ENCODE measurements at regions not wholly inside any gene's neighbourhood (a gene's known extent, or its start where the extent isn't known, plus 50 kb on each side); places are given as distances from the start of the nearest gene placed in this dataset.

GRCh38 chr19:32123355-32123940, 222.0 kb upstream of the ZNF507 start:
- Histone ChIP-seq H3K36me3 (ENCODE audit: control insufficient read depth, low read depth, low read length) (no peaks in the 10 kb centered on the region), H3K4me1 (ENCODE audit: control insufficient read depth, low read depth, low read length) (no peaks in the 10 kb centered on the region), H3K9me3 (ENCODE audit: control insufficient read depth, low read depth, low read length) (no peaks in the 10 kb centered on the region), H3K9ac (ENCODE audit: low read length) (no peak overlapping the region), H3K27ac (ENCODE audit: low read length) (no peak overlapping the region), H3K27me3 (ENCODE audit: control insufficient read depth, insufficient read depth, low read length) (no peaks in the 10 kb centered on the region), H3K4me3 (ENCODE audit: low read length) (no peak overlapping the region)

GRCh38 chr19:32124585-32124984, 220.8 kb upstream of the ZNF507 start:
- Histone ChIP-seq H3K27me3 (ENCODE audit: control insufficient read depth, insufficient read depth, low read length) (no peaks in the 10 kb centered on the region), H3K36me3 (ENCODE audit: control insufficient read depth, low read depth, low read length) (no peaks in the 10 kb centered on the region), H3K27ac (ENCODE audit: low read length) (no peak overlapping the region), H3K9me3 (ENCODE audit: control insufficient read depth, low read depth, low read length) (no peaks in the 10 kb centered on the region), H3K9ac (ENCODE audit: low read length) (no peak overlapping the region), H3K4me1 (ENCODE audit: control insufficient read depth, low read depth, low read length) (no peaks in the 10 kb centered on the region), H3K4me3 (ENCODE audit: low read length) (no peak overlapping the region)

GRCh38 chr19:32129141-32129540, 216.3 kb upstream of the ZNF507 start:
- H3K27ac ChIP-seq (ENCODE audit: low read length), result no peak overlapping the region
- H3K4me1 ChIP-seq (ENCODE audit: control insufficient read depth, low read depth, low read length), result no peaks in the 10 kb centered on the region
- no peaks in the 10 kb centered on the region for H3K27me3 ChIP-seq (ENCODE audit: control insufficient read depth, insufficient read depth, low read length)
- no peak overlapping the region for H3K9ac ChIP-seq (ENCODE audit: low read length)
- no peaks in the 10 kb centered on the region for H3K36me3 ChIP-seq (ENCODE audit: control insufficient read depth, low read depth, low read length)
- no peaks in the 10 kb centered on the region for H3K9me3 ChIP-seq (ENCODE audit: control insufficient read depth, low read depth, low read length)
- H3K4me3 ChIP-seq (ENCODE audit: low read length), result no peak overlapping the region

GRCh38 chr19:32130332-32130731, 215.1 kb upstream of the ZNF507 start:
- Histone ChIP-seq H3K36me3 (ENCODE audit: control insufficient read depth, low read depth, low read length) (no peaks in the 10 kb centered on the region), H3K27ac (ENCODE audit: low read length) (no peak overlapping the region), H3K4me1 (ENCODE audit: control insufficient read depth, low read depth, low read length) (no peaks in the 10 kb centered on the region), H3K9me3 (ENCODE audit: control insufficient read depth, low read depth, low read length) (no peaks in the 10 kb centered on the region), H3K9ac (ENCODE audit: low read length) (no peak overlapping the region), H3K4me3 (ENCODE audit: low read length) (no peak overlapping the region), H3K27me3 (ENCODE audit: control insufficient read depth, insufficient read depth, low read length) (no peaks in the 10 kb centered on the region)

GRCh38 chr19:32131005-32131404, 214.4 kb upstream of the ZNF507 start:
- Histone ChIP-seq H3K4me1 (ENCODE audit: control insufficient read depth, low read depth, low read length) (no peaks in the 10 kb centered on the region), H3K9me3 (ENCODE audit: control insufficient read depth, low read depth, low read length) (no peaks in the 10 kb centered on the region), H3K27ac (ENCODE audit: low read length) (no peak overlapping the region), H3K36me3 (ENCODE audit: control insufficient read depth, low read depth, low read length) (no peaks in the 10 kb centered on the region), H3K27me3 (ENCODE audit: control insufficient read depth, insufficient read depth, low read length) (no peaks in the 10 kb centered on the region), H3K4me3 (ENCODE audit: low read length) (no peak overlapping the region), H3K9ac (ENCODE audit: low read length) (no peak overlapping the region)

- Histone ChIP-seq H3K9ac (ENCODE audit: low read length) (no peak overlapping the region), H3K36me3 (ENCODE audit: control insufficient read depth, low read depth, low read length) (no peaks in the 10 kb centered on the region), H3K27me3 (ENCODE audit: control insufficient read depth, insufficient read depth, low read length) (no peaks in the 10 kb centered on the region)
Measured at GRCh38 chr19:32138416-32138815, 207.0 kb upstream of the ZNF507 start.

GRCh38 chr19:32141840-32142511, 203.4 kb upstream of the ZNF507 start:
- H3K9me3 ChIP-seq (ENCODE audit: control insufficient read depth, low read depth, low read length), result peaks cover 6% of the 10 kb centered on the region
- H3K36me3 ChIP-seq (ENCODE audit: control insufficient read depth, low read depth, low read length), result no peaks in the 10 kb centered on the region
- H3K9ac ChIP-seq (ENCODE audit: low read length), result no peak overlapping the region
- no peaks in the 10 kb centered on the region for H3K27me3 ChIP-seq (ENCODE audit: control insufficient read depth, insufficient read depth, low read length)
- H3K4me1 ChIP-seq (ENCODE audit: control insufficient read depth, low read depth, low read length), result no peaks in the 10 kb centered on the region
- no peak overlapping the region for H3K27ac ChIP-seq (ENCODE audit: low read length)
- H3K4me3 ChIP-seq (ENCODE audit: low read length), result no peak overlapping the region

More at GRCh38 chr19:32138416-32138815, 207.0 kb upstream of the ZNF507 start:
- H3K4me1 ChIP-seq (ENCODE audit: control insufficient read depth, low read depth, low read length), result no peaks in the 10 kb centered on the region
- no peaks in the 10 kb centered on the region for H3K9me3 ChIP-seq (ENCODE audit: control insufficient read depth, low read depth, low read length)
- no peak overlapping the region for H3K27ac ChIP-seq (ENCODE audit: low read length)
- H3K4me3 ChIP-seq (ENCODE audit: low read length), result no peak overlapping the region

- Histone ChIP-seq H3K27ac (ENCODE audit: low read length) (no peak overlapping the region), H3K4me3 (ENCODE audit: low read length) (no peak overlapping the region), H3K9me3 (ENCODE audit: control insufficient read depth, low read depth, low read length) (peaks cover 6% of the 10 kb centered on the region), H3K27me3 (ENCODE audit: control insufficient read depth, insufficient read depth, low read length) (no peaks in the 10 kb centered on the region), H3K36me3 (ENCODE audit: control insufficient read depth, low read depth, low read length) (no peaks in the 10 kb centered on the region), H3K9ac (ENCODE audit: low read length) (no peak overlapping the region), H3K4me1 (ENCODE audit: control insufficient read depth, low read depth, low read length) (no peaks in the 10 kb centered on the region)
Measured at GRCh38 chr19:32146664-32147063, 198.7 kb upstream of the ZNF507 start.

- H3K36me3 ChIP-seq (ENCODE audit: control insufficient read depth, low read depth, low read length), result no peaks in the 10 kb centered on the region
- no peaks in the 10 kb centered on the region for H3K27me3 ChIP-seq (ENCODE audit: control insufficient read depth, insufficient read depth, low read length)
- peaks cover 6% of the 10 kb centered on the region for H3K9me3 ChIP-seq (ENCODE audit: control insufficient read depth, low read depth, low read length)
- H3K4me3 ChIP-seq (ENCODE audit: low read length), result no peak overlapping the region
- H3K27ac ChIP-seq (ENCODE audit: low read length), result no peak overlapping the region
- H3K4me1 ChIP-seq (ENCODE audit: control insufficient read depth, low read depth, low read length), result no peaks in the 10 kb centered on the region
- H3K9ac ChIP-seq (ENCODE audit: low read length), result no peak overlapping the region
Measured at GRCh38 chr19:32150605-32151004, 194.8 kb upstream of the ZNF507 start.

- H3K9ac ChIP-seq (ENCODE audit: low read length), result no peak overlapping the region
- H3K4me3 ChIP-seq (ENCODE audit: low read length), result no peak overlapping the region
- H3K27me3 ChIP-seq (ENCODE audit: control insufficient read depth, insufficient read depth, low read length), result no peaks in the 10 kb centered on the region
- H3K27ac ChIP-seq (ENCODE audit: low read length), result no peak overlapping the region
- no peaks in the 10 kb centered on the region for H3K9me3 ChIP-seq (ENCODE audit: control insufficient read depth, low read depth, low read length)
- no peaks in the 10 kb centered on the region for H3K36me3 ChIP-seq (ENCODE audit: control insufficient read depth, low read depth, low read length)
- no peaks in the 10 kb centered on the region for H3K4me1 ChIP-seq (ENCODE audit: control insufficient read depth, low read depth, low read length)
Measured at GRCh38 chr19:32154418-32154817, 191.0 kb upstream of the ZNF507 start.

- no peaks in the 10 kb centered on the region for H3K4me1 ChIP-seq (ENCODE audit: control insufficient read depth, low read depth, low read length)
- H3K36me3 ChIP-seq (ENCODE audit: control insufficient read depth, low read depth, low read length), result no peaks in the 10 kb centered on the region
- no peaks in the 10 kb centered on the region for H3K27me3 ChIP-seq (ENCODE audit: control insufficient read depth, insufficient read depth, low read length)
- no peaks in the 10 kb centered on the region for H3K9me3 ChIP-seq (ENCODE audit: control insufficient read depth, low read depth, low read length)
- no peak overlapping the region for H3K4me3 ChIP-seq (ENCODE audit: low read length)
- no peak overlapping the region for H3K27ac ChIP-seq (ENCODE audit: low read length)
- no peak overlapping the region for H3K9ac ChIP-seq (ENCODE audit: low read length)
Measured at GRCh38 chr19:32164384-32164992, 180.9 kb upstream of the ZNF507 start.

- H3K27me3 ChIP-seq (ENCODE audit: control insufficient read depth, insufficient read depth, low read length), result no peaks in the 10 kb centered on the region
- no peaks in the 10 kb centered on the region for H3K9me3 ChIP-seq (ENCODE audit: control insufficient read depth, low read depth, low read length)
- no peak overlapping the region for H3K4me3 ChIP-seq (ENCODE audit: low read length)
- H3K4me1 ChIP-seq (ENCODE audit: control insufficient read depth, low read depth, low read length), result no peaks in the 10 kb centered on the region
- H3K27ac ChIP-seq (ENCODE audit: low read length), result no peak overlapping the region
- H3K36me3 ChIP-seq (ENCODE audit: control insufficient read depth, low read depth, low read length), result no peaks in the 10 kb centered on the region
- H3K9ac ChIP-seq (ENCODE audit: low read length), result no peak overlapping the region
Measured at GRCh38 chr19:32165141-32165540, 180.3 kb upstream of the ZNF507 start.
